ENCODE measurements at regions not wholly inside any gene's neighbourhood (a gene's known extent, or its start where the extent isn't known, plus 50 kb on each side); places are given as distances from the start of the nearest gene placed in this dataset.
"Not testable (repeated sequence)": the region's sequence is repeated elsewhere in the genome, so short reads cannot be mapped to it uniquely, and the experiment has no call there.

- DNase-seq (ENCODE audit: low read depth, low spot score): no peak
Observed at GRCh38 chr13:66237411-66238062, 992.6 kb downstream of the PCDH9 start.

GRCh38 chr13:66234159-66234558 lies 996.0 kb downstream of the PCDH9 start:
- no peak for DNase-seq (ENCODE audit: low read depth, low spot score)

- DNase-seq (ENCODE audit: low read depth, low spot score): not testable (repeated sequence)
Observed at GRCh38 chr13:66231958-66232357, 998.2 kb downstream of the PCDH9 start.

- no peak for DNase-seq (ENCODE audit: low read depth, low spot score)
Observed at GRCh38 chr13:66225072-66225471, 1005.1 kb downstream of the PCDH9 start.

GRCh38 chr13:66224663-66225062 lies 1005.5 kb downstream of the PCDH9 start:
- no peak for DNase-seq (ENCODE audit: low read depth, low spot score)

GRCh38 chr13:66222926-66223325 lies 1007.2 kb downstream of the PCDH9 start:
- no peak for DNase-seq (ENCODE audit: low read depth, low spot score)

- no peak for DNase-seq (ENCODE audit: low read depth, low spot score)
Observed at GRCh38 chr13:66222127-66222526, 1008.0 kb downstream of the PCDH9 start.

GRCh38 chr13:66219506-66219905 lies 1010.6 kb downstream of the PCDH9 start:
- no peak for DNase-seq (ENCODE audit: low read depth, low spot score)

GRCh38 chr13:66218583-66218982 lies 1011.6 kb downstream of the PCDH9 start:
- no peak for DNase-seq (ENCODE audit: low read depth, low spot score)

GRCh38 chr13:66216728-66217127 lies 1013.4 kb downstream of the PCDH9 start:
- DNase-seq (ENCODE audit: low read depth, low spot score): no peak

GRCh38 chr13:66214467-66214866 lies 1015.7 kb downstream of the PCDH9 start:
- DNase-seq (ENCODE audit: low read depth, low spot score): no peak

- no peak for DNase-seq (ENCODE audit: low read depth, low spot score)
Observed at GRCh38 chr13:66212511-66212910, 1017.6 kb downstream of the PCDH9 start.

GRCh38 chr13:66210677-66211076 lies 1019.5 kb downstream of the PCDH9 start:
- DNase-seq (ENCODE audit: low read depth, low spot score): peak; percentile 26

- DNase-seq (ENCODE audit: low read depth, low spot score): no peak
Observed at GRCh38 chr13:66208589-66208988, 1021.5 kb downstream of the PCDH9 start.

- no peak for DNase-seq (ENCODE audit: low read depth, low spot score)
Observed at GRCh38 chr13:66207610-66208009, 1022.5 kb downstream of the PCDH9 start.

- DNase-seq (ENCODE audit: low read depth, low spot score): no peak
Observed at GRCh38 chr13:66205807-66206206, 1024.3 kb downstream of the PCDH9 start.

- DNase-seq (ENCODE audit: low read depth, low spot score): no peak
Observed at GRCh38 chr13:66200555-66200954, 1029.6 kb downstream of the PCDH9 start.

GRCh38 chr13:66195238-66195637 lies 1034.9 kb downstream of the PCDH9 start:
- DNase-seq (ENCODE audit: low read depth, low spot score): no peak

- no peak for DNase-seq (ENCODE audit: low read depth, low spot score)
Observed at GRCh38 chr13:66189986-66190385, 1040.2 kb downstream of the PCDH9 start.

GRCh38 chr13:66180836-66181235 lies 1049.3 kb downstream of the PCDH9 start:
- DNase-seq (ENCODE audit: low read depth, low spot score): no peak

GRCh38 chr13:66171920-66172319 lies 1058.2 kb downstream of the PCDH9 start:
- DNase-seq (ENCODE audit: low read depth, low spot score): no peak

- DNase-seq (ENCODE audit: low read depth, low spot score): no peak
Observed at GRCh38 chr13:66162470-66162869, 1067.7 kb downstream of the PCDH9 start.

- no peak for DNase-seq (ENCODE audit: low read depth, low spot score)
Observed at GRCh38 chr13:66159511-66159910, 1070.6 kb downstream of the PCDH9 start.

GRCh38 chr13:66154976-66155375 lies 1075.2 kb downstream of the PCDH9 start:
- DNase-seq (ENCODE audit: low read depth, low spot score): no peak

Measured in smooth muscle cell of the brain vasculature (primary cell).